Panc1 (cell line): ENCODE measurements at regions not wholly inside any gene's neighbourhood (a gene's known extent, or its start where the extent isn't known, plus 50 kb on each side); places are given as distances from the start of the nearest gene placed in this dataset.

Experiments
- ATAC-seq: fragments of 200-7000 bp; cut with Tn5 transposase; 2 replicates; pipeline ENCODE4 v1.9.1; 2020; ENCODE audit warnings: mild to moderate bottlenecking, moderate library complexity
- BruUV-seq: library from RNA; stranded (reverse); fragments of 400-500 nt; replicated peaks from 2 replicates; lab custom pipeline; 2021; lab: Mats Ljungman, UMichigan
- CTCF ChIA-PET: fragments of 300-600 bp; sonication (Branson Sonifier 250); formaldehyde crosslinking; loops from one replicate; lab custom pipeline; 2022; ENCODE audit warnings: antibody characterized with exemption; lab: Charles Lee
- POLR2A ChIA-PET: fragments of 300-600 bp; sonication (Branson Sonifier 250); formaldehyde crosslinking; loops from one replicate; lab custom pipeline; 2022; ENCODE audit warnings: antibody characterized with exemption; lab: Charles Lee
- DNase-seq: peaks from one replicate; pipeline ENCODE4 v3.0.0-alpha.2; 2010; ENCODE audit warnings: low read depth, low spot score
- H3K27ac ChIP-seq: 2 replicates; pipeline ENCODE4 v1.5.1; 2011; ENCODE audit warnings: mild to moderate bottlenecking, low read length, inconsistent platforms
- H3K27me3 ChIP-seq: fragments of 200-500 bp; sonication (Bioruptor generic); 2 replicates; pipeline ENCODE4 v1.6.0; 2014; ENCODE audit warnings: low read length, inconsistent platforms; ENCODE audit not compliant: control insufficient read depth, insufficient read depth
- H3K36me3 ChIP-seq: fragments of 200-500 bp; sonication (Bioruptor generic); 2 replicates; pipeline ENCODE4 v1.5.1; 2014; ENCODE audit warnings: inconsistent platforms, mild to moderate bottlenecking, low read length, moderate library complexity; ENCODE audit not compliant: control insufficient read depth, insufficient read depth
- H3K4me1 ChIP-seq: 2 replicates; pipeline ENCODE4 v1.5.1; 2011; ENCODE audit warnings: inconsistent platforms, mild to moderate bottlenecking, low read length, moderate library complexity; ENCODE audit not compliant: control insufficient read depth, insufficient read depth
- H3K4me3 ChIP-seq, 2 experiments: 2 replicates each; pipeline ENCODE4 v1.5.1; 2011 to 2012; ENCODE audit warnings: low read depth in 2 of 2, low read length in 2 of 2, mild to moderate bottlenecking in 2 of 2, inconsistent platforms in 1 of 2, moderate library complexity in 1 of 2
- H3K9me3 ChIP-seq: fragments of 200-500 bp; sonication (Bioruptor generic); 2 replicates; pipeline ENCODE4 v1.5.1; 2014; ENCODE audit warnings: low read depth, mild to moderate bottlenecking, inconsistent platforms, low read length, moderate library complexity; ENCODE audit not compliant: control insufficient read depth, insufficient read depth
- CTCF ChIP-seq: fragments of 450-650 bp; IDR thresholded peaks from 2 replicates; pipeline ENCODE4 v1.5.1; 2017; ENCODE audit warnings: mild to moderate bottlenecking
- POLR2AphosphoS5 ChIP-seq: IDR thresholded peaks from 2 replicates; pipeline ENCODE4 v1.6.1; 2012; ENCODE audit warnings: mild to moderate bottlenecking, low read depth, low read length, moderate library complexity
- REST ChIP-seq, 2 experiments: IDR thresholded peaks; 2 replicates each; pipeline ENCODE4 v1.6.1; 2011 to 2012; ENCODE audit warnings: low read depth in 2 of 2, control low read depth in 1 of 2, low read length in 1 of 2, mild to moderate bottlenecking in 1 of 2, moderate library complexity in 1 of 2; ENCODE audit not compliant: insufficient read depth in 1 of 2
- SIN3A ChIP-seq: IDR thresholded peaks from 2 replicates; pipeline ENCODE4 v1.6.1; 2012; ENCODE audit warnings: low read depth, mild to moderate bottlenecking, low read length, moderate library complexity, borderline replicate concordance; ENCODE audit not compliant: insufficient read depth
- TCF7L2 ChIP-seq: IDR thresholded peaks from 2 replicates; pipeline ENCODE4 v1.6.1; 2011; ENCODE audit warnings: mild to moderate bottlenecking, low read depth, low read length, inconsistent platforms
- in situ Hi-C: cut with HindIII; loops from 2 replicates; pipeline ENCODE4 v1.10.0; 2016; ENCODE audit warnings: low sequenced_read_pairs, low pct_unique_long_range_greater_than_20kb
- intact Hi-C: fragments of 100-400 bp; cut with micrococcal nuclease; formaldehyde crosslinking; loops from one replicate; pipeline ENCODE4 v1.10.0; 2022; ENCODE audit not compliant: unreplicated experiment

- DNase-seq (no peak), ATAC-seq (no peak)
- no peaks in the 10 kb centered on the region for H3K4me1 ChIP-seq
- no peak for TF ChIP-seq CTCF
- no peak for TF ChIP-seq SIN3A
- no peak for TF ChIP-seq POLR2AphosphoS5
- H3K27me3 ChIP-seq = no peaks in the 10 kb centered on the region
- in situ Hi-C loops (no loop called here), intact Hi-C loops (no loop called here)
- POLR2A ChIA-PET = no interaction called here
- no peaks in the 10 kb centered on the region for H3K9me3 ChIP-seq
- no peaks in the 10 kb centered on the region for H3K36me3 ChIP-seq
- CTCF ChIA-PET = no interaction called here
- no peak overlapping the region for H3K27ac ChIP-seq
- BruUV-seq = no TSS peak
- no peak overlapping the region for H3K4me3 ChIP-seq
These were observed 1108.5 kb upstream of the EEF2KMT start for GRCh38 chr16:6206080-6206479.

GRCh38 chr16:6204945-6205344 lies 1107.3 kb upstream of the EEF2KMT start:
- POLR2A ChIA-PET = no interaction called here
- H3K4me3 ChIP-seq = no peak overlapping the region
- no peaks in the 10 kb centered on the region for H3K4me1 ChIP-seq
- intact Hi-C loops = no loop called here
- no peak for TF ChIP-seq POLR2AphosphoS5
- TF ChIP-seq CTCF = no peak
- TF ChIP-seq REST (IDR thresholded peaks at IDR 0.05; ENCODE audit: insufficient read depth in 1 of 2, low read depth in 2 of 2, low read length in 1 of 2) = no peak
- TF ChIP-seq SIN3A = no peak
- no peak for TF ChIP-seq TCF7L2
- H3K9me3 ChIP-seq = no peaks in the 10 kb centered on the region
- DNase-seq (no peak), ATAC-seq (no peak)
- no peaks in the 10 kb centered on the region for H3K36me3 ChIP-seq
- H3K27ac ChIP-seq = no peak overlapping the region
- in situ Hi-C loops = no loop called here
- CTCF ChIA-PET = no interaction called here
- BruUV-seq = no TSS peak
- 0 out of 2 replicates have a peak, but pooled peaks cover 3% of the 10 kb centered on the region for H3K27me3 ChIP-seq
